Fibroblast of peridontal ligament (primary cell): ENCODE measurements at regions not wholly inside any gene's neighbourhood (a gene's known extent, or its start where the extent isn't known, plus 50 kb on each side); places are given as distances from the start of the nearest gene placed in this dataset.
"Not testable (repeated sequence)": the region's sequence is repeated elsewhere in the genome, so short reads cannot be mapped to it uniquely, and the experiment has no call there.

ENCODE experiments used
- DNase-seq: peaks from one replicate; pipeline ENCODE4 v3.0.0-alpha.2; 2010; ENCODE audit errors: extremely low read depth

- no peak for DNase-seq
Measured at GRCh38 chr5:67581203-67581602, 384.6 kb upstream of the CD180 start.

- DNase-seq, result no peak
Measured at GRCh38 chr5:67578011-67578410, 381.4 kb upstream of the CD180 start.

- DNase-seq, result peak; percentile 60
Measured at GRCh38 chr5:67577424-67577823, 380.8 kb upstream of the CD180 start.

DNA sequence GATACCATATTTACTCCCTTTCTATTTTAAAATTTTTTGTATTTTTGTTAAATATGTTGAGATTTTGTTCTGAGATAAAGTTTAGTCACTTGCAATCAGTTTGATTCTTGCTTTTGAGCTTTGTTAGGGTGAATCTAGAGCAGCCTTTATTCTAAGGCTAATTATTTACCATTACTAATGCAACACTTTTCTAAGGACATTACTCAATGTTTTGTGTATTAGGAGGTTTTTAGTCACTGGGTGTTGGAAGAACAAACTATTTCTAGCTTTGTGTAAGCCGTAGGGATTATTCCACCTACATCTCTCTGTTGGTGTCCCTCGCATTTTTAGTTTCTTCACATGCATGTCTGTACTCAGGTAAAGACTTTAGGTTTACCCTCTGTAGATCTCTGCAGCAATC lies 379.5 kb upstream of the CD180 start:
- DNase-seq, result no peak

- DNase-seq, result no peak
Measured at GRCh38 chr5:67575087-67575486, 378.5 kb upstream of the CD180 start.

DNA sequence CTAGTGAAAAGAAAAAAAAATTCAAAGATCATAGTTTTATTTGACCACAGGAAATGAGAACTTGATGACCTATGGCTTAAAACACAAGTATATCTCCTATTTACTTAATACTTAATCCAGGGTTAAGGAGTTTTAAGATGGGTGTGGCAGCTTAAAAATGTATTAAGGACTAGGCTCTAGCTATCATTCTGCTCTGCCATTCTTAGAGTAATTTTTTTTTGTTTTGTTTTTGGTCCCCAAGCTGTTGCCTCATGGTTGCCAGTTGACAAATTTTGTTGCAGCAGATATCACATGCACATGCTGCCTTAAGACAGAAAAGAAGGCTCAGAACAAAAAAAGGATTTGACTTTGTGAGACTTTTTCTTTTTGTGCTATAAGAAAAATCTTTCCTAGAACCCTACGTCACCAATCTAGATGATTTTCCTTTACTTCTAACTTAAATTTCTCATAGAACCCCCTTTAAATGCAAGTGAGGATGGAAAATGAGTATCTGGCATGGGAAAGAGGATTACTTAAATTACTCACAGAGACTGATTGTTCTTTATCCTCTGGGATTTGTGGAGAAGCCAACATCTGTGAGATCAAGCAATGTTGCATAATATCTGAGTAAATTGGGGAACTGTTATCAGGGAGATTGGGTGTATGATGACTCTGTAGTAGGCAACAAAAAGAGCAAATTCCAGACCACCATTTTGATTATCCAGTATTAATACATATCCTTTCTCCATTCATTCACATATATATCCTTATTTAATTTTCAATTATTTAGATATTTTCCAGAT lies 364.7 kb upstream of the CD180 start:
- peak; percentile 46 for DNase-seq

- DNase-seq, result no peak
Measured at GRCh38 chr5:67552773-67553172, 356.2 kb upstream of the CD180 start.

DNA sequence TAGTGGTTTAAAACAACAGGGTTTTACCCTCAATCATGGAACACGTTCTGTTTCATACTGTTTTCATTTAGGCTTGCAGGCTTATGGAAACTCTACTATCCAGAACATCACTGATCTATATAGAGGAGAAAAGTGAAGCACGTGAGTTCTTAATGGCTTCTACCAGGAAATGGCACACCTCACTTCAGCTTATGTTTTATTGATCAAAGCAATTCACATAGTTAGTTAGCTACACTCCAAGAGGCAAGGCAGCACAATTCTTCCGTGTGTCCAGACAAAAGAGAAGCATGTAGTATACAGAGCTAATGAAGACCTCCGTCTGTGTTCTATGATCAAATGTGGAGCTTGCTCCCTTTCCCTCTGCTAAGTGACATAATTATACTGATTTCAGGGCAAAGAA lies 353.3 kb upstream of the CD180 start:
- DNase-seq, result no peak

GRCh38 chr5:67549296-67549618 lies 352.7 kb upstream of the CD180 start:
- peak; percentile 1 for DNase-seq

GRCh38 chr5:67548520-67549295 lies 352.1 kb upstream of the CD180 start:
- peak; percentile 9 for DNase-seq

DNA sequence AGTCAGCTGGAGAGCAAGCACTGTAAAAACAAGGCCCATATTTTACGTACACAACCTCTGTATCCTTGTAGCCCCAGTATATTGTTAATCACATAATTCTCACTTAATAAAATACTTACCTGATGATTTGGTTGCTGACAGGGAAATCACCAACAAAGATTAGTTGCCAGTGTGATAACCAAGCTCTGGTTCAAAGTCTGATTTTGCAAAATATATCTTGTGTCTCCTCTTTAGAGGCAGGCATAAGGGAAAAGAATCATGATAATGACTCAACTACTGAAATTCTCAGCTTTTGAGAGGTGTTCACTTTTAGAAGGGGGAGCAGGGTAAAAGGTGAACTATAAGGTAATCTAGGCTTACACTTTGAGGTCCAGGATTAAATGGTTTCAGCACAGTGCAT lies 351.1 kb upstream of the CD180 start:
- DNase-seq, result no peak

DNA sequence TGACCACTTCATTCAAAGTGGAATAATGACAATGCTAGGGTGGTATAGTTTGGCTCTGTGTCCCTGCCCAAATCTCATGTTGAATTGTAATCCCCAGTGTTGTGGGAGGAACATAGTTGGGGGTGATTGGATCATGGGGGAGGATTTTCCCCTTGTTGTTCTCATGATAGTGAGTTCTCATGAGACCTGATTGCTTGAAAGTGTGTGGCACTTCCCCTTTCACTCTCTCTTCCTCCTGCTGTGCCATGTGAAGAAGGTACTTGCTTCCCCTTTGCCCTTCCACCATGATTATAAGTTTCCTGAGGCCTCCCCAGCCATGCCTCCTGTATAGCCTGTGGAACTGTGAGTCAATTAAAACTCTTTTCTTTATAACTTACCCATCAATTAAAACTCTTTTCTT lies 348.3 kb upstream of the CD180 start:
- DNase-seq, result not testable (repeated sequence)

DNA sequence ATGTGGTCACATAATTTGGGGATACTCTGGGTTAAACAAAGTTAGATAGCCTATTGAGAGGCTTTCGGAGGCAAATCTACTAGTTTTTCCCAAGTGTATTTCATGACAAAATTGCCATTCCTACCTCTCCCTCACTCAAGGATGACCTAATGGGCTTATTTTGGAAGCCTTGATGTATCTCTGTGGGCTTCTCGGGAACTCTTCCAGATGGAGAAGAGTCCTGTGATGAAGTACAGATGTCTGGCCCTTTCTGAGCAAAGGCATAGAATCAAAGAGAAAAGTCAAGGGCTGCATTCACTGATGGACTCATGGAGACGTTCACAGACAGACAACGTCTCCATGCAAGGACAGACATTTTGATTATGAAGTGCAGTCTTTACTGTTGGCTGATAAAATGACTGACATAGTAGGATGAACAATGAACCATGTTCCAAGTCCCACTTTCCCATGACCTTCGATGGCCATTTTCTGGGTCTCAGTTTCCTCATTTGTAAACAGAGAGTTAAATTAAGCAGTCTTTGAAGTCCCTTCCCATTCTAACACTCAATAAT lies 347.2 kb upstream of the CD180 start:
- peak; percentile 36 for DNase-seq

- DNase-seq, result no peak
Measured at GRCh38 chr5:67542479-67542878, 345.9 kb upstream of the CD180 start.

DNA sequence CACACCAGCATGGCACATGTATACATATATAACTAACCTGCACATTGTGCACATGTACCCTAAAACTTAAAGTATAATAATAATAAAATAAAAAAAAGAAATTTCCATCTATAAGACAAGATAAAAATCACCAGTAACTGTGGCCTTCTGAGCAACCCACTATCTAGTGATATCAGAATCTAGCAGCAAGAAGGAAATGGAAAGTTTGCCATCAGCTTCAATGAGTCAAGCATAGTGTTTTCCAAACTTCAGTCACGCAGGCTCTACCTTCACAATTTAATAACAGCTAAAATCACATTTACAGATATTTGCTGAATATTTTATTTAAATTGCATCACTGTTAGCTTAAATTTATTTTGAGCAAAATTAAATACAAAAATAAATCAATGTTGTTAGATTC lies 345.3 kb upstream of the CD180 start:
- DNase-seq, result no peak

- no peak for DNase-seq
Measured at GRCh38 chr5:67538855-67539506, 342.4 kb upstream of the CD180 start.

- DNase-seq, result peak; percentile 42
Measured at GRCh38 chr5:67537439-67538148, 341.0 kb upstream of the CD180 start.

- peak; percentile 42 for DNase-seq
Measured at GRCh38 chr5:67536866-67537265, 340.3 kb upstream of the CD180 start.

DNA sequence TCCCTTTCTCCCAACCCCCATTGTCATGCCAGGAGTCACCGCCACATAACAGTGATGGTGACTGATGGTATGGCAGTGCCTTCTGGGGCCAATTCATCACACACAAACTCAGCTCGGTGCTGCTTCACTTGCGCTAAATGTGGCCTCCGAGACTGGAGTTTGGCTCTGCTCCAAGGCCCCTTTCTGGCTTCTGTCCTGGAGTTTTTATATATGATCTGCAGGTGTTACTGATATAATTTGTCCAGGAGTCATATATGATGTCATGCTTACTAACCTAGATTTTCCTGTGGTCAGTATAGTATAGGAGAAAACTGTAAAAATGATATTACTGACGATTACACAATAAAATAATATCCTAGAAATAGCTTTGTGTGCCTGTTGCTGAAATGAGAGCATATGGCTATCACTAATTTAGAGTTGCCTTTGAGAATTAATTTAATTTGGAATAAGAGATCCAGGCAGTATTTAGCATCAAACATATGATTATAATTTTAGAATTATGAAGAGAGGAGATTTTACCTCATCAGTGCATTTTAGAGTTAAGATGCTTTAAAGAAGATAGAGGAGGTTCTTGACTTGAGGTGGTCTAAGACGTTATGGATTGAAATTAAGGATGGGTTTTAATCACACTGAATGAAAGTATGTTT lies 334.1 kb upstream of the CD180 start:
- no peak for DNase-seq

GRCh38 chr5:67528953-67529352 lies 332.4 kb upstream of the CD180 start:
- no peak for DNase-seq

- no peak for DNase-seq
Measured at GRCh38 chr5:67526793-67527192, 330.2 kb upstream of the CD180 start.
